ENCODE measurements at regions not wholly inside any gene's neighbourhood (a gene's known extent, or its start where the extent isn't known, plus 50 kb on each side); places are given as distances from the start of the nearest gene placed in this dataset.
A peak's percentile ranks its signal among the peaks of the same experiment; 100 is the strongest.

DNA sequence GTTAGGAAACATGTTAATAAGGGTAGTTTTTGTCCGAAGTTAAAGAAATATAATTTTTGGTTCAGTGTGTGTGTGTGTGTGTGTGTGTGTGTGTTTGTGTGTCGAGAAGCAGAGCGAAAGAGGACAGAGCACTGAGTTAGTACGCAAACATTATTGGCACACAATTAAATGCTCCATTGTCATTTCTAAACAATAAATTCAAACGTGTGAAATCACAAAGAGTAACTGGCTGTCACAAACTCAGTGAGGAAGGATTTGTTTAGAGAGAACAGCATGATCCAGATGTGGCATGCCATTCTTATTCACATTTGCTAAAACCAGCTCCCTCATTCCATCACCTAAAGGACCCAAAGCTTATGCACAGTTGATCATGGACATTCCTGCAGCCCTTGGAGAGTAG is 970.8 kb downstream of the DTWD2 start:
- DNase-seq: no peak

DNA sequence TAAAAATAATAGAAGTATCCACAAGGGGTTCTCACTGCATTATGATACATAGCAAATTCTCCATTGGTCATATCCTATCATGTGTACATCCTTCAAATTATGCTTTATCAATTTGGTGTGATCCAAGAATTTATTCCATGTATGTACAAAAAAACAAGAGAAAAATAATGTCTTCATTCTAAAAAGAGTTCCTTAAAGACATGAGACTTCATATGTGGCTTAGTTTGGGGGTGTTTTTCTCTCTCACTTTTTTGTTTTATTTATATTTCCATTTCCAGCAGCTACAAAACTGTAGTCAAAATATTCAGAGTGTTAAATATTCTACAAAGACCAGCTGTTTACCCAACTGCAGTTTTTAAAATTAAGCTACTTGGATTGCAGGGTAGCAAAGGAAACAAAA is 972.0 kb downstream of the DTWD2 start:
- DNase-seq: no peak

GRCh38 chr5:118015511-118015910 is 972.8 kb downstream of the DTWD2 start:
- DNase-seq: no peak

DNA sequence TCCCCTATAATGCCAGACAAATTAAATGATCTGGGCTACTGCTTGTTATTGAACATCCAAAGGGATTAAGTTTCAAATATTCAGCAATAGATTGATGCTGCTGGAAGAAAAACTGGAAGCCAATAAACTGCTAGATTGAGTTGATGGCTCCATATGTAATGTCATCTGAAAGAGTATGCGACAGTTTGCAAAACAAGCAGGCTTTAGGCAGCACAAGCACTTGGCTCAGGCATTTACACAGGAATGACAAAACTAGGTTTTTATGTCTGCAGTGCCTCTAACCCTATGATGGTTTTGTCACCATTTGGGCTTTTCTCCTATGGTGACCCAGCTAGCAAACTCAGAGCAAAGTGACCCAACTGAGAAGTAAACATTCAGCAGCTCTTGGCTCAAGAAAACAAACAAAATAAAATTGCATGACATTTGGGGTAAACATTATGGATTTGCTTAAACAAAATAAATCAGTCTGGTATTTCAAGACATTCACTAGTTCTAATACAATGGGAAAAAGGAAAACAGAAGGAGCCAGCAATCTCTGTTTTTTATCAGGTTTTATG is 978.5 kb downstream of the DTWD2 start:
- DNase-seq: no peak

- no peak for DNase-seq
These were observed 979.6 kb downstream of the DTWD2 start for GRCh38 chr5:118008779-118009178.

- no peak for DNase-seq
These were observed 981.1 kb downstream of the DTWD2 start for GRCh38 chr5:118007262-118007661.

- DNase-seq: no peak
These were observed 982.1 kb downstream of the DTWD2 start for GRCh38 chr5:118006219-118006618.

GRCh38 chr5:117999939-118000549 is 988.3 kb downstream of the DTWD2 start:
- no peak for DNase-seq

DNA sequence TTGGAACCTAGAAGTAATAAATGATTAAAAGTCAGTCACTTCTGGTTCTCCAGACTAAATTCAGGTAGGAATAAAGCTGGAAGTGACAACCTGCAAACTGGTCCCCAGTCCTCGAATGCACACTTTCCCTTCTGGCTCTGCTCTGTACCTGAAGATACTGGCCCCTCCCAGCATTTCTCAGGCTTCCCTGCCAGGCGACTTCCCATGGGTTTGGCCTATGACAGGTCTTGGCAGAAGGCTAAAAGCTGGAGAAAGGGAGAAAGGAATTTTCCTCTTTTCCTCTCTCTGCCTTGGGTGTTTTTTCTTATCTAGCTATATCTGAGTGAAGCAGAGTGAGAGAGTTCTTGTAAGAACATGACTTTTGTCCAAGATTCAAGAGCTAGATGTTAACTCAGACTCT is 1005.7 kb downstream of the DTWD2 start:
- DNase-seq: no peak

GRCh38 chr5:117973785-117974184 is 1014.6 kb downstream of the DTWD2 start:
- no peak for DNase-seq

DNA sequence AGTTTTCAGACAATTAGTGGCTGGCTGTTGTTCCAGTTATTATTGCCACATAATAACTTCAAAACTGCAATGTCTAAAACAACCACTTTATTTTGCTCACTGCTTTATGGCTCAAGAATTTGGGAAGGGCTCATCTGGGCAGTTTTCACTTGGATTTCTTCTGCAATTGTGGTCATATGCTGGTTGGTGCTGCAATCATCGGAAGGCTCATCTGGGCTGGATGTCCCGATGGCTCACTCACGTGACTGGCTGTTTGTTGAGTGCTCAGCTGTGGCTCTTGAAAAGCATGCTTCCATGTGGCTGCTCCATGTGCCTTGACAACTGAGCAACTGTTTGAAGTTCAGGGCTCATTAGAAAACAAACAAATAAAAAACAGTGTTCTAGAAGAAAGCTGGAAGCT is 1032.5 kb downstream of the DTWD2 start:
- no peak for DNase-seq

DNA sequence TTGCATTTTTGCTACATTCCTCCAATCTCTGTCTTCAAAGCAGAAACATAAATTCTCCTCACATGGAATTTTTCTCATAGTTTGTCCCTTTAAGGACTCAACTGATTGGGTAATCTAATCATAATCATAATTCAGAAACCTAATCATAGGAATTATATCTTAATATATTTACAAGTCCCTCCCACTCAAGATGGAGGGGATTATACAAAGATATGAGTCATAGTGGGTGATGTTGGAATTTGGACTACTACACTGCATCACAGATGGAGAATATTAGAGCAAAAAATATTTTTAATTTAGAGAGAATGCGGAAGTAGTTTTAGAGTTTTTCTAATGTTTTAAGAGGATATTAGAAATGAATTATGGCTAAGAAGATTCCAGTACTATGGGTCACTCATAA is 1034.0 kb downstream of the DTWD2 start:
- no peak for DNase-seq

GRCh38 chr5:117953272-117953671 is 1035.1 kb downstream of the DTWD2 start:
- no peak for DNase-seq

GRCh38 chr5:117947836-117948235 is 1040.5 kb downstream of the DTWD2 start:
- DNase-seq: no peak

GRCh38 chr5:117947121-117947520 is 1041.2 kb downstream of the DTWD2 start:
- DNase-seq: no peak

DNA sequence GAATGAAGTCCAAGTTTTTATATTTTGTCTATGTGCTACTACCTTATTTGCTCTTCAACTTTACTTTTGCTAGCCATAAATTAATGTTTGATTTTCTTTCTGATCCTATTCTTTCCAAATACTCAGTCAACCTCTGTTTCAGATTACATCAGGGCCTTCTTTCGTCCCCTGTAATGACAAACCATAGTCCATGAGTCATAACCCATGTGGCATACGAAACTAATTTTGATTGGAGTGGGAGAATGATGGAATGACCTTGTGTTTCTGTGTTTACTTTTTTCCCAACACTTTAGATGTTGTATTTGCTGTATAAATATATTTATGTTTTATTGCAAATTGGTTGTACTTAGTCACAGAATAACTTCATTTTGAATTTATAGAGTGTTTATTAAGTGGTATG is 1043.1 kb downstream of the DTWD2 start:
- no peak for DNase-seq

- peak; percentile 0 to 1 for DNase-seq
These were observed 1044.8 kb downstream of the DTWD2 start for GRCh38 chr5:117943541-117943940.

GRCh38 chr5:117942861-117943519 is 1045.4 kb downstream of the DTWD2 start:
- peak in 1 of 2 donors; percentile 3 for DNase-seq

DNA sequence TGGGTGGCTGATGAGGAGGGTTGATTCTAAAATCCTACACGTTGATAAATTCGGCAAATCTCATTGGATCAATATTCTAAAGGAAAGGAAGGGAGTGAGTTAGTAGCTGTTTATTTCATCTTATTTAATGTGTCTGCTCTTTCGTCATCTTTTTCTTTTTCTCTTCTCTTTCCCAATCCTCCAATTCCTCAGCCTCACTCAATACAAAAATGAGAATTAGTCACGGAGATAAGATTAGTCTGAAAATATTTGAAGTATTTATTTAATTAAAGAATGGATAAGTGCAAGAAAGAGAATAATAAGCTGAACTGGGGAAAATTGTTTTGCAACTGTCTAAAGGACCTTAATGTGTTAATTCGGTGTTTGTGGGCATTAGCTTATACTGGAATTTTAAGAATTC is 1095.1 kb downstream of the DTWD2 start:
- DNase-seq: no peak

GRCh38 chr5:117892360-117892759 is 1096.0 kb downstream of the DTWD2 start:
- no peak for DNase-seq

- peak in 1 of 2 donors; percentile 15 for DNase-seq
These were observed 1098.8 kb downstream of the DTWD2 start for GRCh38 chr5:117889596-117889995.

DNA sequence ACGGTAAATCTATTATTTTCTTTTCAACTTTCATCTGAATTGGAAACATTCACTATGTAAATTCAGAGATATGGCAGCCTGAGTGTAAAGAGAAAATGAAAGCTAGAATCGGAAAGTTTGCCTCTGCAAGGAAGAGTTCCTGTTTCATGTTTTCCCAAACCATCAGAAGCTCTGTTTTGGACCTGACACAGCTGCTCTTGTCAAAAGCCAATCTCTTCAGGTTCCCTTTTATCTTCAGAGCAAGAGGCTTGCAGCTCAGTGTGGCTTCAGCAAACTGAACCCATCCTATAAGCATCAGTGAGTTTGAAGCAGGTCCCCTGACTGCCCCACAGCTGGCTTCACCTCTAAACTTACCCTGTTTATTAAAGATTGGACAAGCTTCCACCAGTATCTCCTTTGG is 1099.7 kb downstream of the DTWD2 start:
- peak; percentile 44 to 58 for DNase-seq

DNA sequence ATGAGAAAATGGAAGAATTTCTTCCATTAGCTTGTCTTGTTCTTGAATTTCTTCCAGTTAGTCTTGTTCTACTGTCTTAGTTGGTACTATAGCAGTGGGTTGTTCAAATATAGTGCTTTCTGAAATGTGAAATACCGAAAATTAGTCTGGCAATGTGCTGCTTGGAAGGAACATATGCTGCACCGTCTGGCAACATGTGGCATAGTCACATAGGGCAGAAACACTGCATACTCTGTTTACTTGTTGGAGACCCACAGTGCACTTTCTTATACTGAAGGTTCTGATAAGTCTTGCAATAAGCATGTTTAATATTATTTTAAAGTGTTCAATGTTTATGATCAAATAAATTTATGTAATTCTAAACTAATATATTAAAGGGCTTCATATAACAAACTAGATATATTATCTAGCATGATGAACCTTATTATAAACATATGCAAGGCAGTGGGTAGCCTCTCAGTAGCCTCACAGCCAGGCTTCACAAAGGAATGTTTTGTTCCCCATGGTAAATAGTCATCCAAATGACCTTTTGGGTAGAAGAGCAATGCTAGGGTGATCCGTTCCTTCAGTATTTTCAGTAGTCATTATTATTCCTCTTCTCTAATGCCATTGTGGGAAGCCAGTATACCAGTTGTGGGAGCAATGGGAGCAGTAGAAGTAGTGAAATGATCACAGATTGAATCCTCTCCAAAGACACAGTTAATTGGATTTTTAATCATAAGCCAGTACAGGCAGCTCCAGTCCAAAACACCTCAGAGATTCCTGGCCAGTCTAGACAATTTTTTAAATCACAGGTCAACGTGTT is 1106.7 kb downstream of the DTWD2 start:
- DNase-seq: no peak

DNA sequence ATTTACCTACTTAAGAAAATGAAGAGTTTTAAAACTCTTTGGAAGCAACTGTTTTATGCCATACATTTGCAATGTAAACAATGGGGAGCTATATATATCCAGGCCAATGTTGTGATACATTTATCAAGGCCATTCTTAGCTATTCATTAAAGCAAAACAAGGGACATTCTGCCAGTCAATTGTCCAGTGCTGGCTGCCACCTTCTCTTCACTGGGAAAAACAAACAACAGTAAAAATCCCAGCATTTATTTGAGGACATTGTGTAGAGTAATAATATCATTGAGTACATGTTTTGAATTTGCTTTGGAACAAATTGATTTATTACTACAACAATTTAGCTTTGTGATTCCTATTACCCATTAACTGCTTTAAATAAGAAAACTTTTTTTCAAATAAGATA is 1107.4 kb downstream of the DTWD2 start:
- DNase-seq: no peak

Measured in inflammatory macrophage treated with lipopolysaccharide for 1 hour (primary cell).